ENCODE measurements at regions not wholly inside any gene's neighbourhood (a gene's known extent, or its start where the extent isn't known, plus 50 kb on each side); places are given as distances from the start of the nearest gene placed in this dataset.

- TF ChIP-seq, protein P1, sequence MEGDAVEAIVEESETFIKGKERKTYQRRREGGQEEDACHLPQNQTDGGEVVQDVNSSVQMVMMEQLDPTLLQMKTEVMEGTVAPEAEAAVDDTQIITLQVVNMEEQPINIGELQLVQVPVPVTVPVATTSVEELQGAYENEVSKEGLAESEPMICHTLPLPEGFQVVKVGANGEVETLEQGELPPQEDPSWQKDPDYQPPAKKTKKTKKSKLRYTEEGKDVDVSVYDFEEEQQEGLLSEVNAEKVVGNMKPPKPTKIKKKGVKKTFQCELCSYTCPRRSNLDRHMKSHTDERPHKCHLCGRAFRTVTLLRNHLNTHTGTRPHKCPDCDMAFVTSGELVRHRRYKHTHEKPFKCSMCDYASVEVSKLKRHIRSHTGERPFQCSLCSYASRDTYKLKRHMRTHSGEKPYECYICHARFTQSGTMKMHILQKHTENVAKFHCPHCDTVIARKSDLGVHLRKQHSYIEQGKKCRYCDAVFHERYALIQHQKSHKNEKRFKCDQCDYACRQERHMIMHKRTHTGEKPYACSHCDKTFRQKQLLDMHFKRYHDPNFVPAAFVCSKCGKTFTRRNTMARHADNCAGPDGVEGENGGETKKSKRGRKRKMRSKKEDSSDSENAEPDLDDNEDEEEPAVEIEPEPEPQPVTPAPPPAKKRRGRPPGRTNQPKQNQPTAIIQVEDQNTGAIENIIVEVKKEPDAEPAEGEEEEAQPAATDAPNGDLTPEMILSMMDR (IDR thresholded peaks at IDR 0.05; ENCODE audit: low read depth, low read length, missing control alignments), result no peak
- peak; percentile 16 for DNase-seq (ENCODE audit: low read depth)
- peak overlapping the region; percentile 20 for H3K4me3 ChIP-seq (ENCODE audit: low read depth, low read length)
Observed at GRCh38 chr3:88000853-88001252, 58.0 kb downstream of the CGGBP1 start.

- no peak overlapping the region for H3K4me3 ChIP-seq (ENCODE audit: low read depth, low read length)
- DNase-seq (ENCODE audit: low read depth), result no peak
- TF ChIP-seq, protein P1 (IDR thresholded peaks at IDR 0.05; ENCODE audit: low read depth, low read length, missing control alignments), result no peak
Observed at GRCh38 chr3:87997966-87998365, 60.8 kb downstream of the CGGBP1 start.

DNA sequence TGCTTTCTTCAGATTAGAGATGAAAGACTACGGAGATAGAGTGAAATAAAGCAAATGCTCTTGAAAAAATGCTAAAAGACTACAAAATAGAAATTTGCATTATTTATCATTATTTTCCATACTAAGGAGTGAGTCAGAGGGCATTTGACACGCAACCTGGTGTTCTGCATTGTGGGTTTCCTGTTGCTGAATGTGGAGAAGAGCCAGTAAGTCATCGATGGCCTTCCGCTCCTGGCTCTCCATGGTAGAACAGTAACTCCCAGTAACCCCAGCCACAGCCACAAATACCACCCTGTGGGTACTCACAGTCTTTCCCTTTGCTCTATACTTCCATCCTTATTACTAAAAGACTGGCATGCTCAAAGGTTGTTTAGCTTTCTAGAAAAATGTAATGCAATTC lies 61.5 kb downstream of the CGGBP1 start:
- no peak overlapping the region for H3K4me3 ChIP-seq (ENCODE audit: low read depth, low read length)
- no peak for DNase-seq (ENCODE audit: low read depth)
- TF ChIP-seq, protein P1 (IDR thresholded peaks at IDR 0.05; ENCODE audit: low read depth, low read length, missing control alignments), result no peak

DNA sequence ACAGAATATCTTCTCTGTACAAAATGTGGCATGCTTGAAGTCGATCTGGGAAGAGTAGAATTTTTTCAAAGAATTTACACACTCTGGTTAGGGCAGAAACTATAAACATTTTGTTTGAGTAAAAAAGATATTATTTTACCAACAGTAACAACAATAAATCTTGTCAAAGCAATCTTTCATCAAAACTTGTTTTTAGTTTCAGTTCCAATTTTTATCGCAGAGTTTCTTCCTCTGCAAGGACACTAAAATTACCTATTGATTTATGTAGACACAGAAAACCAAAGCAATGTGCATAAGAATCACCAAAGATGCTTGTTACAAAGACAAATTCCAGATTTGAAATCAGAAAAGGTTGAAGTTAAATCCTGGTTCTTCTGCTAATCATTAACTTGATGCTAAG lies 61.9 kb downstream of the CGGBP1 start:
- DNase-seq (ENCODE audit: low read depth), result no peak
- H3K4me3 ChIP-seq (ENCODE audit: low read depth, low read length), result no peak overlapping the region

DNA sequence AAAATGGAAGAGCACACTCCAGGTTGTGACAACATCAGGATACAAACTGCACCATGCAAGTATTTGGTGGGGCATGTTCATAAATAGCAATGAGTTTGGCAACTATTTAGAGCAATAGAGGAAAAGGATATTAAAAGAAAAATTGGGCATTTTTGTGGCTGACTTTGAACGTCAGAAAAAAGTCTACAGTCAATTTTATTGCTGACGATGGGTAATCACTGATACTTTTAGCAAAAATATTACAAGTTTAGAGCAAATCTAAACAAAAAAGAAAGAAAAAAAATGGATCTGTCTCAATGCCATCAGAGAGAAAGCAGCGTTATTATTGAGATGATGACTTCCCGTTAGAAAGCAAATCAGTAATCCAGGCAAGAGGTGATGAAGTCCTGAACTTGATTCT lies 65.2 kb downstream of the CGGBP1 start:
- H3K4me3 ChIP-seq (ENCODE audit: low read depth, low read length), result no peak overlapping the region
- DNase-seq (ENCODE audit: low read depth), result no peak
- TF ChIP-seq, protein P1 (IDR thresholded peaks at IDR 0.05; ENCODE audit: low read depth, low read length, missing control alignments), result no peak

More for the DNA sequence above, 61.9 kb downstream of the CGGBP1 start:
- TF ChIP-seq, protein P1 (IDR thresholded peaks at IDR 0.05; ENCODE audit: low read depth, low read length, missing control alignments), result no peak

GRCh38 chr3:87987952-87988351 lies 70.9 kb downstream of the CGGBP1 start:
- H3K4me3 ChIP-seq (ENCODE audit: low read depth, low read length), result no peak overlapping the region
- TF ChIP-seq, protein P1 (IDR thresholded peaks at IDR 0.05; ENCODE audit: low read depth, low read length, missing control alignments), result no peak
- no peak for DNase-seq (ENCODE audit: low read depth)

DNA sequence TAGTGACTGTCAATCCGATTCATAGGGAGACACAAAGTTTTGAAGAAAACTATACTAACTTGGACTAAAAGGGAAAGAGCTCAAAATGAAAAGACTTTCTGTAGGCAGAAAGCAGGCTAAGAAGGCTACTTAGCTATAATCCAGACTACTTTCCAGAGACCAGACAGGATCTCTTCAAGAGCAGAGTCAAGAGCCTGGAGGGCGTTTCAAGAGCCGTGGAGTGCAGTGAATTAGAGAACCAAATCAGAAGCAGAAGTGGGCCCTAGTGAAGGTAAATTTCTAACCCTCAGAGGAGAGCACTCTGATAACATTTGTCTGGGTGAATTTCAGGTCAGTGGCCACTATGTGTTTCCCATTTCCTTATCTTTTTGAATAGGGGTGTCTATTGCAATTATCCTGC lies 76.4 kb downstream of the CGGBP1 start:
- no peak for DNase-seq (ENCODE audit: low read depth)
- TF ChIP-seq, protein P1 (IDR thresholded peaks at IDR 0.05; ENCODE audit: low read depth, low read length, missing control alignments), result no peak
- H3K4me3 ChIP-seq (ENCODE audit: low read depth, low read length), result no peak overlapping the region
